ENCODE measurements at regions not wholly inside any gene's neighbourhood (a gene's known extent, or its start where the extent isn't known, plus 50 kb on each side); places are given as distances from the start of the nearest gene placed in this dataset.

DNA sequence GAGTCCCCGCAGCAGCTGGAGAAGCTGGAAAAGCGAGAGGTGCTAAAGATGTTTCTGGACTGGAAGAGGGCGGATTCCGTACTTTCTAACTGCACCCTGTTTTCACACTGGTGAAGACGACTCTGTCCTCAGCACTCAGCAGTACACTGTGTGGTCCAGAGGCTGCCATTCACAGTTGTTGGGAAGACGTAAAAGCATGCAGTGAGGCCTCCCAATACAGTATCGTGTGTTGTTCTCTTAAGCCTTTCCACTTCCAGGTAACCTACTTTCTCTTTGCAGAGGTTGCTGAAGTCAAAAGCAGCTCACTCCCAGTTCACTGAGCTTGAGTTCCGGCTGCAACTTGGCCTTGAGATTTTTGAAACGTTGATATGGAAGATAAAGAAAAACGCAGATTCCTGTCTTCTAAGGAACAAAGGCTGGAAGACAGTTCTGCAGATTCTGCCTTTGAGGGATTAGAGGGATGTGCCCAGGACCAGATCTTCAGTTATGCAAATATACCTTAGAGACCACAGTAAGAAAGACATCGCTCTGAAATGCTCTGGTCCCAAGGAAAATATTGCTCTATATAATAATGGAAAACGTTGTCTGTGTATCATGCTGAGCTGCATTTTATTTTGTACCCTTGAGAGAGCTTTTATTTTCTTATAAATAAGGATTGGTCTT is 540.9 kb downstream of the TRIML1 start:
- BruUV-seq (replicated peaks): no TSS peak
- Mint-ChIP-seq H3K27ac (ENCODE audit: unreplicated experiment) (no peak overlapping the region), H3K4me1 (ENCODE audit: low read depth, unreplicated experiment) (no peaks in the 10 kb centered on the region), H3K27me3 (ENCODE audit: unreplicated experiment) (no peaks in the 10 kb centered on the region), H3K4me3 (ENCODE audit: low read depth, unreplicated experiment) (no peak overlapping the region), H3K9me3 (ENCODE audit: low read depth, unreplicated experiment) (peaks cover 4% of the 10 kb centered on the region), H3K36me3 (ENCODE audit: insufficient read depth, unreplicated experiment) (no peaks in the 10 kb centered on the region)
- DNase-seq: no peak
- TF ChIP-seq, protein P1, sequence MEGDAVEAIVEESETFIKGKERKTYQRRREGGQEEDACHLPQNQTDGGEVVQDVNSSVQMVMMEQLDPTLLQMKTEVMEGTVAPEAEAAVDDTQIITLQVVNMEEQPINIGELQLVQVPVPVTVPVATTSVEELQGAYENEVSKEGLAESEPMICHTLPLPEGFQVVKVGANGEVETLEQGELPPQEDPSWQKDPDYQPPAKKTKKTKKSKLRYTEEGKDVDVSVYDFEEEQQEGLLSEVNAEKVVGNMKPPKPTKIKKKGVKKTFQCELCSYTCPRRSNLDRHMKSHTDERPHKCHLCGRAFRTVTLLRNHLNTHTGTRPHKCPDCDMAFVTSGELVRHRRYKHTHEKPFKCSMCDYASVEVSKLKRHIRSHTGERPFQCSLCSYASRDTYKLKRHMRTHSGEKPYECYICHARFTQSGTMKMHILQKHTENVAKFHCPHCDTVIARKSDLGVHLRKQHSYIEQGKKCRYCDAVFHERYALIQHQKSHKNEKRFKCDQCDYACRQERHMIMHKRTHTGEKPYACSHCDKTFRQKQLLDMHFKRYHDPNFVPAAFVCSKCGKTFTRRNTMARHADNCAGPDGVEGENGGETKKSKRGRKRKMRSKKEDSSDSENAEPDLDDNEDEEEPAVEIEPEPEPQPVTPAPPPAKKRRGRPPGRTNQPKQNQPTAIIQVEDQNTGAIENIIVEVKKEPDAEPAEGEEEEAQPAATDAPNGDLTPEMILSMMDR (IDR thresholded peaks at IDR 0.05; ENCODE audit: unreplicated experiment): no peak
- intact Hi-C loops (cut with micrococcal nuclease; ENCODE audit: unreplicated experiment): no loop called here
- CTCF ChIA-PET: no interaction called here

DNA sequence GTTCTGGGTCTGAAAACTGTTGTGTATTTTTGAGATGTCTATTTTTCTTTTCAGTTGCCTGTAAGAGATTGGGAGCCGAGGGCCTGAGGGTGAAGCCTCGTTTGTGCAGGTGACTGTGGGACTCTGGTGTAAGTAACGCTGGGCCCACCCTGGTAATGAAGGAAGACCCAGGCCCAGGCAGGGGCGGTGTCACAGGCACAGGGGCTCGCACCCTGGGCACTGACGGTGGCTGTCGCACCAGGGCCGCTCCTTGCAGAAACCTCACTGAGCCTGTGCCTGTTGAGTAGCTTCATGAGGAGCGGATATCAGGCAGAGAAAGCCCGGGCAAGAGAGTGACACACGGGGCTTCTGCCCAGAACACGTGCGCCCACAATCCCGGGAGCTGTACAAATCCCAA is 541.4 kb downstream of the TRIML1 start:
- Mint-ChIP-seq H3K4me3 (ENCODE audit: low read depth, unreplicated experiment) (no peak overlapping the region), H3K9me3 (ENCODE audit: low read depth, unreplicated experiment) (peaks cover 2% of the 10 kb centered on the region), H3K27ac (ENCODE audit: unreplicated experiment) (no peak overlapping the region), H3K27me3 (ENCODE audit: unreplicated experiment) (no peaks in the 10 kb centered on the region), H3K4me1 (ENCODE audit: low read depth, unreplicated experiment) (no peaks in the 10 kb centered on the region), H3K36me3 (ENCODE audit: insufficient read depth, unreplicated experiment) (no peaks in the 10 kb centered on the region)
- TF ChIP-seq, protein P1 (IDR thresholded peaks at IDR 0.05; ENCODE audit: unreplicated experiment): no peak
- DNase-seq: no peak
- CTCF ChIA-PET: no interaction called here
- no TSS peak for BruUV-seq (replicated peaks)
- intact Hi-C loops (cut with micrococcal nuclease; ENCODE audit: unreplicated experiment): no loop called here

DNA sequence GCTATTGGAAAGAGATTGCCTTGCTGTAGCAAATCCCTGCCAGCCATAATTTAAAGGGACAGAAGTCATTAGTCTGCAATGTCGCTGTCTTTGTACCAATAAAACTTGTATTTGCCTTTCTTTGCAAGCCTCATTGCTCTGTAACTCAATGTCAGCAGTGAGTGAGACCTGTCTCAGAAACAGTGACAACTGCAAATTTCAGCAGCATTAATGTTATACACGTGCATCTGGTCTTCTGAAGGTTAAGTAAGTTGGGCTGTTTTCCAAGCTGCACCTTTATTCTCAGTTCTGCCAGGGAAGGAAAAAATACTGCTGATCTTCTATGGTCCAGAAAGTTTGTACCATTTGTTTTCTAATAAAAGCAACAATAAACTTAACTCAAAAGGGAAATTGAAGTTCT is 543.1 kb downstream of the TRIML1 start:
- CTCF ChIA-PET: no interaction called here
- no peaks in the 10 kb centered on the region for H3K9me3 Mint-ChIP-seq (ENCODE audit: low read depth, unreplicated experiment)
- no peak overlapping the region for H3K27ac Mint-ChIP-seq (ENCODE audit: unreplicated experiment)
- BruUV-seq (replicated peaks): no TSS peak
- TF ChIP-seq, protein P1 (IDR thresholded peaks at IDR 0.05; ENCODE audit: unreplicated experiment): no peak
- H3K4me3 Mint-ChIP-seq (ENCODE audit: low read depth, unreplicated experiment): no peak overlapping the region
- no peak for DNase-seq
- no peaks in the 10 kb centered on the region for H3K4me1 Mint-ChIP-seq (ENCODE audit: low read depth, unreplicated experiment)
- H3K36me3 Mint-ChIP-seq (ENCODE audit: insufficient read depth, unreplicated experiment): no peaks in the 10 kb centered on the region
- intact Hi-C loops (cut with micrococcal nuclease; ENCODE audit: unreplicated experiment): no loop called here
- H3K27me3 Mint-ChIP-seq (ENCODE audit: unreplicated experiment): no peaks in the 10 kb centered on the region

DNA sequence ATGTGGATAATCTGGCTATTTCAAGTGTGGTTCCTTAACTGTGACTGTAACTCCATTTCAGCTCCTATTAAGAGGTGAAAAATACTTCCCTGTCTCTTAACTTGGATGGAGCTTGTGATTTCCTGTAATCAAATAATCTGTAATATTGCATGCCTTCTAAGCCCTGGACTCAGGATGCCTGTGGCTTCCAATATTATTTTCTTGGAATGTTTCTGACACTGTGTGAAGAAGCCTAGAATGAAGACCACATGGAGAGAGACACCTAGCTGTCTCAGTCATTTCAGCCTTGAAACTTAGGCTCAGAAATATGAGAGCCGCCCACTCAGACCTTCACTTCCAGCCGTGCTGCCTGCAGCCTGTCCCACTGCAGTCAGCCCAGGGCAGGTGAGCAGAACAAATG is 544.3 kb downstream of the TRIML1 start:
- intact Hi-C loops (cut with micrococcal nuclease; ENCODE audit: unreplicated experiment): no loop called here
- Mint-ChIP-seq H3K27ac (ENCODE audit: unreplicated experiment) (no peak overlapping the region), H3K4me3 (ENCODE audit: low read depth, unreplicated experiment) (no peak overlapping the region), H3K27me3 (ENCODE audit: unreplicated experiment) (no peaks in the 10 kb centered on the region), H3K36me3 (ENCODE audit: insufficient read depth, unreplicated experiment) (no peaks in the 10 kb centered on the region), H3K9me3 (ENCODE audit: low read depth, unreplicated experiment) (no peaks in the 10 kb centered on the region), H3K4me1 (ENCODE audit: low read depth, unreplicated experiment) (no peaks in the 10 kb centered on the region)
- BruUV-seq (replicated peaks): no TSS peak
- CTCF ChIA-PET: no interaction called here
- TF ChIP-seq, protein P1 (IDR thresholded peaks at IDR 0.05; ENCODE audit: unreplicated experiment): no peak
- DNase-seq: no peak
